ENCODE measurements at regions not wholly inside any gene's neighbourhood (a gene's known extent, or its start where the extent isn't known, plus 50 kb on each side); places are given as distances from the start of the nearest gene placed in this dataset.

DNA sequence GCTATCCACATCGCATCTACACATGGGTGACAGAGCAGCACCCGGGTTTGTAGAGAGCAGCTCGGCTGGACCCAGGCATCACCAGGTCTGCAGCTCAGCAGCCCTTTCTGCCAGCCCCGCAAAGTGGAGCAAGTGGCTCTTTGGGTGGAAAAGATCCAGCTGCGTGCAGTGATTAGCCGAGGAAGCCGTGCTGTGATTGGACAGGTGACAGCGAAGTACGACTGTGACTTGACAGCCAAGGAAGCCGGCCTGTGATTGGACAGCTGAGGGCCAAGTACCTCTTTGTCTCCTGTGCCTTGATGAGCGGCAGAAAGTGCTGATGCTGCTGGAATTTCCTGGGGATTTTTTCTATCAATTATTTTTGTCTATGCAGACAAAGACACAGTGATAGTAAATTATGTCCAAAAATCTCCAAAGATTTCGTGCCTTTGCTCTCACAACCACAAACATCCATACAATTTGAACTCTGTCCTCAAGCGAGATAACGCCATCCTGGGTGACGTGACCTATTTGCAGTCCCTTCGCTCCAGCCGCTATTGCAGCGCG lies 62.3 kb upstream of the GPR31 start:
- H3K27me3 ChIP-seq (replicated peaks in 1 of 4; ENCODE audit: control insufficient read depth in 3 of 4, extremely low read depth in 1 of 4, insufficient read depth in 3 of 4, low read length in 3 of 4): peaks cover 0 to 3% (median 0%) of the 10 kb centered on the region in 4 experiments; a peak in 3 of 7 replicates
- no peaks in the 10 kb centered on the region for H4K20me1 ChIP-seq (replicated peaks in 1 of 2; ENCODE audit: control insufficient read depth in 1 of 2, insufficient read depth in 2 of 2, low read length in 2 of 2)
- no peak for FAIRE-seq
- H2BK120ac ChIP-seq (replicated peaks; ENCODE audit: low read depth, low read length): peak overlapping the region; percentile 38
- H3K79me2 ChIP-seq (ENCODE audit: control insufficient read depth in 1 of 2, insufficient read depth in 2 of 2, low read length in 2 of 2): no peaks in the 10 kb centered on the region
- H3K4me2 ChIP-seq (ENCODE audit: insufficient read depth in 1 of 2, low read depth in 2 of 2, low read length in 2 of 2): no peak overlapping the region
- no peak overlapping the region for H3K14ac ChIP-seq (ENCODE audit: insufficient read length)
- H3K18ac ChIP-seq (ENCODE audit: extremely low read depth, low read length): no peak overlapping the region; the same call in 1 of the 2 replicates
- H3K9me3 ChIP-seq (ENCODE audit: insufficient read depth in 2 of 2, low read depth in 1 of 2, low read length in 1 of 2): no peaks in the 10 kb centered on the region
- H2BK15ac ChIP-seq (ENCODE audit: low read length): peak overlapping the region; percentile 75; the same call in 1 of the 2 replicates
- H3K79me1 ChIP-seq (ENCODE audit: low read depth, low read length): no peaks in the 10 kb centered on the region
- 85% methylated on average over 16 of the region's 19 CpGs; no CpG with 5 or more reads in 1 of the 2 experiments for WGBS, 2 experiments (ENCODE audit: extremely low coverage in 1 of 2, insufficient coverage in 1 of 2, insufficient read length in 1 of 2, insufficient replicate concordance in 2 of 2, low coverage in 1 of 2, low lambda C conversion rate in 2 of 2, missing lambda C conversion rate in 1 of 2)
- no peak overlapping the region for H2BK5ac ChIP-seq (ENCODE audit: low read depth, low read length)
- H3K56ac ChIP-seq (replicated peaks; ENCODE audit: insufficient read length, low read depth, low read length): no peak overlapping the region
- H3K4me1 ChIP-seq (replicated peaks in 1 of 4; ENCODE audit: control insufficient read depth in 3 of 4, insufficient read depth in 4 of 4, low read length in 3 of 4): peaks cover 3 to 22% (median 12%) of the 10 kb centered on the region in 4 experiments; a peak in 6 of 7 replicates
- peak overlapping the region; percentile 93 for H4K91ac ChIP-seq (replicated peaks; ENCODE audit: insufficient read length, low read length)
- DNase-seq (ENCODE audit: low read depth in 1 of 2, low spot score in 2 of 2): no peak
- H2BK12ac ChIP-seq (ENCODE audit: low read depth, low read length): peak overlapping the region; percentile 45; the same call in 1 of the 2 replicates
- H4K5ac ChIP-seq (ENCODE audit: insufficient read length, low read depth, low read length): no peak overlapping the region
- H2AK5ac ChIP-seq (ENCODE audit: low read depth, low read length): no peak overlapping the region
- no peak overlapping the region for H3K9ac ChIP-seq (replicated peaks in 1 of 4; ENCODE audit: extremely low read depth in 1 of 4, low read depth in 3 of 4, low read length in 3 of 4)
- no peak overlapping the region for H3K4ac ChIP-seq (replicated peaks; ENCODE audit: insufficient read length, low read depth, low read length)
- ChIA-PET CTCF (ENCODE audit: partially characterized antibody) (interaction anchor here (0.9 to 4.3 kb wide), 10 partner anchors 10 to 676 kb away, joined by 3 to 27 read pairs (median 6); partner anchors contain the start of gene UNC93A), POLR2A (ENCODE audit: partially characterized antibody) (interaction anchor here (1.4 kb wide), 1 partner anchor 9 kb away, joined by 4 read pairs; no protein-coding TSS in a partner anchor)
- no peak overlapping the region for H3K27ac ChIP-seq (ENCODE audit: low read depth, low read length)
- no peak overlapping the region for H3K23ac ChIP-seq (ENCODE audit: insufficient read length)
- no peaks in the 10 kb centered on the region for H3K36me3 ChIP-seq (ENCODE audit: control insufficient read depth in 2 of 4, insufficient read depth in 4 of 4, low read length in 3 of 4)
- peak overlapping the region; percentile 96; the same call in 1 of the 2 replicates for H2BK20ac ChIP-seq (ENCODE audit: low read length)
- H3K23me2 ChIP-seq (ENCODE audit: low read depth, low read length): no peaks in the 10 kb centered on the region
- H2AFZ ChIP-seq (ENCODE audit: low read length): no peak overlapping the region
- no peak overlapping the region for H4K8ac ChIP-seq (ENCODE audit: extremely low read depth, insufficient read depth, low read length)
- H3K4me3 ChIP-seq (ENCODE audit: extremely low read depth in 1 of 4, insufficient read depth in 2 of 4, low read depth in 3 of 4, low read length in 4 of 4): no peak overlapping the region
- no peak for TF ChIP-seq KDM1A (IDR thresholded peaks at IDR 0.05; ENCODE audit: borderline replicate concordance, low read length)
- no peak for TF ChIP-seq TAF7 (optimal IDR thresholded peaks at IDR 0.05; ENCODE audit: borderline replicate concordance, low read depth, low read length)
- TF ChIP-seq GABPA (IDR thresholded peaks at IDR 0.05; ENCODE audit: borderline replicate concordance, insufficient read depth, low read length): no peak
- no peak for TF ChIP-seq E2F6 (IDR thresholded peaks at IDR 0.05)
- no peak for TF ChIP-seq HDAC2 (IDR thresholded peaks at IDR 0.05; ENCODE audit: borderline replicate concordance in 1 of 2, low read depth in 2 of 2, low read length in 2 of 2)
- TF ChIP-seq CTBP2 (IDR thresholded peaks at IDR 0.05; ENCODE audit: borderline replicate concordance, insufficient read depth, insufficient read length, low read length): no peak
- TF ChIP-seq YY1 (IDR thresholded peaks at IDR 0.05; ENCODE audit: low read depth, low read length): no peak
- TF ChIP-seq CBX5 (IDR thresholded peaks at IDR 0.05; ENCODE audit: low read depth, low read length): no peak
- TF ChIP-seq BCL11A (IDR thresholded peaks at IDR 0.05; ENCODE audit: low read depth in 2 of 2, low read length in 2 of 2): no peak

Measured in H1 (cell line).